HL-60 (cell line): ENCODE measurements at regions not wholly inside any gene's neighbourhood (a gene's known extent, or its start where the extent isn't known, plus 50 kb on each side); places are given as distances from the start of the nearest gene placed in this dataset.

Experiments
- DNase-seq, 2 experiments: peaks; one replicate each; pipeline ENCODE4 v3.0.0-alpha.2; 2010 to 2020; ENCODE audit warnings: low read depth in 1 of 2, low spot score in 1 of 2
- H3K27ac ChIP-seq: fragments of 250-450 bp; sonication (Bioruptor Pico); replicated peaks from 2 replicates; pipeline ENCODE4 v1.5.1; 2020; ENCODE audit warnings: mild to moderate bottlenecking, moderate library complexity
- H3K27me3 ChIP-seq: fragments of 250-450 bp; sonication (Bioruptor Pico); 2 replicates; pipeline ENCODE4 v1.5.1; 2021; ENCODE audit warnings: mild to moderate bottlenecking, moderate library complexity; ENCODE audit not compliant: insufficient read depth, poor library complexity, severe bottlenecking
- H3K4me3 ChIP-seq: replicated peaks from 2 replicates; pipeline ENCODE4 v1.5.1; 2011; ENCODE audit warnings: mild to moderate bottlenecking, control low read depth, low read length; ENCODE audit not compliant: insufficient read depth
- GABPA ChIP-seq: IDR thresholded peaks from 2 replicates; pipeline ENCODE4 v1.6.1; 2012; ENCODE audit warnings: low read depth
- POLR2AphosphoS5 ChIP-seq: IDR thresholded peaks from 2 replicates; pipeline ENCODE4 v1.6.1; 2012; ENCODE audit warnings: low read depth
- SPI1 ChIP-seq: IDR thresholded peaks from 2 replicates; pipeline ENCODE4 v1.6.1; 2012; ENCODE audit warnings: low read depth, mild to moderate bottlenecking, borderline replicate concordance
- TF ChIP-seq, protein P1 (sequence below): IDR thresholded peaks from 2 replicates; pipeline ENCODE4 v1.6.1; 2012; ENCODE audit warnings: low read depth; ENCODE audit not compliant: insufficient replicate concordance
- TF ChIP-seq, protein P2 (sequence below): IDR thresholded peaks from one replicate; pipeline ENCODE4 v1.5.1; 2011; ENCODE audit warnings: low read length, control low read depth, inconsistent platforms; ENCODE audit not compliant: insufficient read depth

DNA sequence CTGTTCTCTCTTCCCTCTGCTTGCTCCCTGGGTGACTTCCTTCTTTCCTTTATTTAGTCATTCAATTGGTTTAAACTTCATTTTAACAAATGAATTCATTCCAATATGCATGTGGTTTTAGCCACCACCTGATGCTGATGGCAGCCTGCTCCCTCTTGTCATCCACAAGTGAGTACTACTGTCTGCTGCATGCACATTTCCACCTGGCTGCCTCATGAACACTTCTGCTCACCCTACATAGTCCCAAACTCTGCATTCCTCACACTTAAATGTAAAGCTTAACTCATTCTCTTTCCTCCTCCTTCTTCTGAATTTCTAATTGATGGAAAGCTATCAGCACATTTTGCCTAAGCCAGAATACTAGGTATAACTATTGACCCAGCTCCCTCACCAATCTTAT, 184.7 kb upstream of the ZNF462 start:
- Histone ChIP-seq H3K27me3 (no peaks in the 10 kb centered on the region), H3K4me3 (no peak overlapping the region), H3K27ac (no peak overlapping the region)
- TF ChIP-seq, protein P1, sequence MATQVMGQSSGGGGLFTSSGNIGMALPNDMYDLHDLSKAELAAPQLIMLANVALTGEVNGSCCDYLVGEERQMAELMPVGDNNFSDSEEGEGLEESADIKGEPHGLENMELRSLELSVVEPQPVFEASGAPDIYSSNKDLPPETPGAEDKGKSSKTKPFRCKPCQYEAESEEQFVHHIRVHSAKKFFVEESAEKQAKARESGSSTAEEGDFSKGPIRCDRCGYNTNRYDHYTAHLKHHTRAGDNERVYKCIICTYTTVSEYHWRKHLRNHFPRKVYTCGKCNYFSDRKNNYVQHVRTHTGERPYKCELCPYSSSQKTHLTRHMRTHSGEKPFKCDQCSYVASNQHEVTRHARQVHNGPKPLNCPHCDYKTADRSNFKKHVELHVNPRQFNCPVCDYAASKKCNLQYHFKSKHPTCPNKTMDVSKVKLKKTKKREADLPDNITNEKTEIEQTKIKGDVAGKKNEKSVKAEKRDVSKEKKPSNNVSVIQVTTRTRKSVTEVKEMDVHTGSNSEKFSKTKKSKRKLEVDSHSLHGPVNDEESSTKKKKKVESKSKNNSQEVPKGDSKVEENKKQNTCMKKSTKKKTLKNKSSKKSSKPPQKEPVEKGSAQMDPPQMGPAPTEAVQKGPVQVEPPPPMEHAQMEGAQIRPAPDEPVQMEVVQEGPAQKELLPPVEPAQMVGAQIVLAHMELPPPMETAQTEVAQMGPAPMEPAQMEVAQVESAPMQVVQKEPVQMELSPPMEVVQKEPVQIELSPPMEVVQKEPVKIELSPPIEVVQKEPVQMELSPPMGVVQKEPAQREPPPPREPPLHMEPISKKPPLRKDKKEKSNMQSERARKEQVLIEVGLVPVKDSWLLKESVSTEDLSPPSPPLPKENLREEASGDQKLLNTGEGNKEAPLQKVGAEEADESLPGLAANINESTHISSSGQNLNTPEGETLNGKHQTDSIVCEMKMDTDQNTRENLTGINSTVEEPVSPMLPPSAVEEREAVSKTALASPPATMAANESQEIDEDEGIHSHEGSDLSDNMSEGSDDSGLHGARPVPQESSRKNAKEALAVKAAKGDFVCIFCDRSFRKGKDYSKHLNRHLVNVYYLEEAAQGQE = no peak
- TF ChIP-seq GABPA (no peak), SPI1 (no peak), POLR2AphosphoS5 (no peak)
- TF ChIP-seq, protein P2, sequence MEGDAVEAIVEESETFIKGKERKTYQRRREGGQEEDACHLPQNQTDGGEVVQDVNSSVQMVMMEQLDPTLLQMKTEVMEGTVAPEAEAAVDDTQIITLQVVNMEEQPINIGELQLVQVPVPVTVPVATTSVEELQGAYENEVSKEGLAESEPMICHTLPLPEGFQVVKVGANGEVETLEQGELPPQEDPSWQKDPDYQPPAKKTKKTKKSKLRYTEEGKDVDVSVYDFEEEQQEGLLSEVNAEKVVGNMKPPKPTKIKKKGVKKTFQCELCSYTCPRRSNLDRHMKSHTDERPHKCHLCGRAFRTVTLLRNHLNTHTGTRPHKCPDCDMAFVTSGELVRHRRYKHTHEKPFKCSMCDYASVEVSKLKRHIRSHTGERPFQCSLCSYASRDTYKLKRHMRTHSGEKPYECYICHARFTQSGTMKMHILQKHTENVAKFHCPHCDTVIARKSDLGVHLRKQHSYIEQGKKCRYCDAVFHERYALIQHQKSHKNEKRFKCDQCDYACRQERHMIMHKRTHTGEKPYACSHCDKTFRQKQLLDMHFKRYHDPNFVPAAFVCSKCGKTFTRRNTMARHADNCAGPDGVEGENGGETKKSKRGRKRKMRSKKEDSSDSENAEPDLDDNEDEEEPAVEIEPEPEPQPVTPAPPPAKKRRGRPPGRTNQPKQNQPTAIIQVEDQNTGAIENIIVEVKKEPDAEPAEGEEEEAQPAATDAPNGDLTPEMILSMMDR = no peak
- no peak for DNase-seq

DNA sequence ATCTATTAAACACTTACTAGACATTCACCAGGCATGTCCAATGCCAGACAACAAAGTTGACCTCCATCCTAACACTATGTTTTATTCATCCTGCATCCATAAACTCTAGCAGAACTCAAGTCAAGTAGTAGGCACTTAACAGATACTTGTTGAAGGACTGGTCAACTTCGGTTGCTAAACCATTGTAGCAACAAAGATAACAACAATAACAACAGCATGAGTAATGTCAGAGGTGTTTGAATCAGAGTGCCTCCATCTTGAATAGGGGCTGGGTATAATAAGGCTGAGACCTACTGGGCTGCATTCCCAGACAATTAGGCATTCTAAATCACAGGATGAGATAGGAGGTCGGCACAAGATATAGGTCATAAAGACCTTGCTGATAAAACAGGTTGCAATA, 180.5 kb upstream of the ZNF462 start:
- no peak for DNase-seq
- TF ChIP-seq SPI1 = no peak
- TF ChIP-seq, protein P1 = no peak
- TF ChIP-seq, protein P2 = no peak
- TF ChIP-seq POLR2AphosphoS5 = no peak
- no peak for TF ChIP-seq GABPA
- Histone ChIP-seq H3K27ac (no peak overlapping the region), H3K27me3 (no peaks in the 10 kb centered on the region), H3K4me3 (no peak overlapping the region)

DNA sequence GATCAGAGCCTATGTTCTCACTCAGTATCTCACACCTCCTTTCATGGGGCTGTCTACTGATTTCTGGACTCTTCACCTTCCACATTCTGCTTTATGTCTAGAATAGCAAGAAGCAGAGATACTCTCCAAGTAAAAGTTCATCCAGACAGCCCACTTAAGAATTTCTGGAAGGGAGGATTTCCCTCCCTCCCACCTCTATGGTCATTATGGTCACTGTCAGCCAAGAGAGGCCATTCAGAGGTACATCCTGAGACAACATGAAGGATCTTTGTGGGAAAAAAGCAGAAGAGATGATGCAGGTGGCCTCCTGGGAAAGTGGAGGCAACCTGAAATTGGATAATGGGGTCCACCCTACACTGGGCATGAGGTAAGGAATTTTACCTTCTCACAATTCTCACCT, 179.5 kb upstream of the ZNF462 start:
- Histone ChIP-seq H3K27ac (no peak overlapping the region), H3K4me3 (no peak overlapping the region), H3K27me3 (no peaks in the 10 kb centered on the region)
- no peak for DNase-seq
- no peak for TF ChIP-seq GABPA
- TF ChIP-seq, protein P2 = no peak
- TF ChIP-seq POLR2AphosphoS5 = no peak
- TF ChIP-seq, protein P1 = no peak
- TF ChIP-seq SPI1 = no peak
